ENCODE measurements at regions not wholly inside any gene's neighbourhood (a gene's known extent, or its start where the extent isn't known, plus 50 kb on each side); places are given as distances from the start of the nearest gene placed in this dataset.

DNA sequence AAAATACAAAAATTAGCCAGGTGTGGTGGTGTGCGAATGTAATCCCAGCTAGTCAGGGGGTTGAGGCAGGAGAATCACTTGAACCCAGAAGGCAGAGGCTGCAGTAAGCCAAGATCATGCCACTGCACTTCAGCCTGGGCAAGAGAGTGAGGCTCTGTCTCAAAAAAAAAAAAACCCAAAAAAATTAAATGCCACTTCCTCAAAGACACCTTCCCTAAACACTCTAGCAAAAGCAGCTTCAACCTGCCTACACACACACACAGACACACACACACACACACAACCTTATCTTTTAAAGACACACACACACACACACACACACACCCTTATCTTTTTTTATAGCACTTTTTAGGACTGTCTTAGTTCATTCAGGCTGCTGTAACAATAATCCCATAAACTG, 201.7 kb upstream of the PSMD7 start:
- TF ChIP-seq, protein P1, sequence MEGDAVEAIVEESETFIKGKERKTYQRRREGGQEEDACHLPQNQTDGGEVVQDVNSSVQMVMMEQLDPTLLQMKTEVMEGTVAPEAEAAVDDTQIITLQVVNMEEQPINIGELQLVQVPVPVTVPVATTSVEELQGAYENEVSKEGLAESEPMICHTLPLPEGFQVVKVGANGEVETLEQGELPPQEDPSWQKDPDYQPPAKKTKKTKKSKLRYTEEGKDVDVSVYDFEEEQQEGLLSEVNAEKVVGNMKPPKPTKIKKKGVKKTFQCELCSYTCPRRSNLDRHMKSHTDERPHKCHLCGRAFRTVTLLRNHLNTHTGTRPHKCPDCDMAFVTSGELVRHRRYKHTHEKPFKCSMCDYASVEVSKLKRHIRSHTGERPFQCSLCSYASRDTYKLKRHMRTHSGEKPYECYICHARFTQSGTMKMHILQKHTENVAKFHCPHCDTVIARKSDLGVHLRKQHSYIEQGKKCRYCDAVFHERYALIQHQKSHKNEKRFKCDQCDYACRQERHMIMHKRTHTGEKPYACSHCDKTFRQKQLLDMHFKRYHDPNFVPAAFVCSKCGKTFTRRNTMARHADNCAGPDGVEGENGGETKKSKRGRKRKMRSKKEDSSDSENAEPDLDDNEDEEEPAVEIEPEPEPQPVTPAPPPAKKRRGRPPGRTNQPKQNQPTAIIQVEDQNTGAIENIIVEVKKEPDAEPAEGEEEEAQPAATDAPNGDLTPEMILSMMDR (IDR thresholded peaks at IDR 0.05; ENCODE audit: poor library complexity): no peak
- TF ChIP-seq EZH2 (IDR thresholded peaks at IDR 0.05; ENCODE audit: borderline replicate concordance): no peak
